GM13976 (cell line): ENCODE measurements at regions not wholly inside any gene's neighbourhood (a gene's known extent, or its start where the extent isn't known, plus 50 kb on each side); places are given as distances from the start of the nearest gene placed in this dataset.

ENCODE experiments used
- DNase-seq: peaks from one replicate; pipeline ENCODE4 v3.0.0; 2012; ENCODE audit warnings: low spot score
- in situ Hi-C: fragments of 300-500 bp; cut with MboI; formaldehyde crosslinking; loops from one replicate; pipeline ENCODE4 v1.12.0; 2022; ENCODE audit warnings: low sequenced_read_pairs, mixed read lengths, inconsistent platforms; ENCODE audit not compliant: unreplicated experiment
- TF ChIP-seq, protein P1 (sequence below): IDR thresholded peaks from 2 replicates; pipeline ENCODE4 v1.5.1; 2012; ENCODE audit warnings: borderline replicate concordance, mild to moderate bottlenecking; ENCODE audit not compliant: insufficient read depth; ENCODE audit errors: extremely low read depth, missing control alignments, control extremely low read depth

DNA sequence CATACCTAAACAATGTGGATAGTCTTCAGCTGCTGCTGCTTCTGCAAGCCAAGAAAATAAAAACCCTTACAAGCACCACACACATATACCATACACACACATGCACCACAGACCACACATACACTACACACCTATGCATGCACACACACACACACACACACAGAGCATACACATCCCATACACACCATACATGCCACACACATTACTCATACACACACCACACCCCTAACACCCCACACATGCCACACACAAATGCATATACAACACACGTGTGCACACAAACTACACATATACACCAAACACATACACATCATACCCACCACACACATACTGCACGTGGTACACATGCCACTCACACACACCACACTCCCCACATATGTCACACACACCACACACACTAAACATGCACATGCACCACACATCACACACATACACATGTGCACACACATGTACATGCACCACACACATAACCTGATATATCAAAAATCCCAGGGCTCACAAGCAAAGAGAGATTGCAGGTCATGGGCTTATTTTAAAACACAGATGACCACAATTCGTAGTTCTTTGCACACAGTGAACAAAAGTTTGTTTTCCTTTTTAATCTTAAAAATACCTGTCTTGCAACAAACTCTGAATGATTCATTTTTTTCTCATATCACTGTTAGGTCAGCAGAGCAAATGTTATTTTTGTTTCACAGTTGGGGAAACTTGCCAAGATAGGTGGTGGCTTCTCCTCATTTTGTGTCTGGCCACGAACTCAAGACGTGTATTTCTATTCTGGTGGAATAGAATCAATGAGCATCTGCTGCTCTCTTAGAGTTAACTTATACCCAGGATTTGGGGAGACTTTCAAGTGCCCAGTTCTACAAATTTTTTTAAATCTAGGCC, 456.6 kb downstream of the FGF9 start:
- no peak for DNase-seq
- TF ChIP-seq, protein P1, sequence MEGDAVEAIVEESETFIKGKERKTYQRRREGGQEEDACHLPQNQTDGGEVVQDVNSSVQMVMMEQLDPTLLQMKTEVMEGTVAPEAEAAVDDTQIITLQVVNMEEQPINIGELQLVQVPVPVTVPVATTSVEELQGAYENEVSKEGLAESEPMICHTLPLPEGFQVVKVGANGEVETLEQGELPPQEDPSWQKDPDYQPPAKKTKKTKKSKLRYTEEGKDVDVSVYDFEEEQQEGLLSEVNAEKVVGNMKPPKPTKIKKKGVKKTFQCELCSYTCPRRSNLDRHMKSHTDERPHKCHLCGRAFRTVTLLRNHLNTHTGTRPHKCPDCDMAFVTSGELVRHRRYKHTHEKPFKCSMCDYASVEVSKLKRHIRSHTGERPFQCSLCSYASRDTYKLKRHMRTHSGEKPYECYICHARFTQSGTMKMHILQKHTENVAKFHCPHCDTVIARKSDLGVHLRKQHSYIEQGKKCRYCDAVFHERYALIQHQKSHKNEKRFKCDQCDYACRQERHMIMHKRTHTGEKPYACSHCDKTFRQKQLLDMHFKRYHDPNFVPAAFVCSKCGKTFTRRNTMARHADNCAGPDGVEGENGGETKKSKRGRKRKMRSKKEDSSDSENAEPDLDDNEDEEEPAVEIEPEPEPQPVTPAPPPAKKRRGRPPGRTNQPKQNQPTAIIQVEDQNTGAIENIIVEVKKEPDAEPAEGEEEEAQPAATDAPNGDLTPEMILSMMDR: no peak
- in situ Hi-C loops: no loop called here

DNA sequence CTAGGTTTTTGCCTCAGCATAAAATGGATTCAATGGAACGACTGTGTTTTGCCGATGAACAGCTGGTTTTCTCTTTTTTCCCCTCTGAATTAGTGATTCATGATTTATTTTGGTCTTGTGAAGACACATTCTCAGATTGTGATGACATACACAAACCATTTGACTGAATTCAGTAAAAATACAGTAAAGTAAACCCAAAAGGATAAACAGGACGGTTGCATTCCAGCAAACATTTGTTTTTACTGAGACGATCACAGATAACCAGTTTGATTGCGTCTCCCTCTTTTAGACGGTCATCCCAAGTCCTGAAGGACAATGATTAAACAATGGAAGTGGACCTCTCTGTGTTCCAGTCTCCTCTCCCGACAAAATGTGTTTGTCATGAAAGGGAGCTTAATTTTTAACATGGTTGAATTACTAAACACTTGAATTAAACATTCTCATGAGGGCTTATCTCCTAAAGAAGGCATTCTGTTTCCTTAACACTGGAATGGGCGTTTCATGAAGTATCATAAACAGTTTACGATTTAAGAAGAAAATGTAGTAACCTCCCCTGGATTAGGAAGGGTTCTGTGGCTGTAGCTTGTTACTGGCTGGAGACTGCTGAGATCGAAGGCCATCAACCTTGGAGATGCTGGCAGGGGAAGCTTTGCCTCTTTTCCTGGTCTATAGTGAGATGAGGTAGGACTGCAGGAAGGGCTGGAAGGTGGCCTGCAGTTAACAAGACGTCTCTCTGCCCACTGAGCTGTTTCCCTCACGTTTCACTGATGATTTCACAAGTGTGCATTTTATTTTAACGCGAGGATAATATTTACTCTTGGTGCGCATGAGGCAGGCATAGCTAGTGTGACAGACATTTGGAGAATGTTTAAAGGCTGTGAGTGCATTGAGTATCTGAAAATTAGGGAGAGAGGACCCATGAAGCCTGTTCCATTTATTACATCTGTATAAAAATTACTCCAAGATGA, 457.9 kb downstream of the FGF9 start:
- in situ Hi-C loops: no loop called here
- no peak for DNase-seq
- TF ChIP-seq, protein P1: no peak

- TF ChIP-seq, protein P1: no peak
- DNase-seq: no peak
- in situ Hi-C loops: no loop called here
These were observed 459.4 kb downstream of the FGF9 start for GRCh38 chr13:22130254-22130653.

GRCh38 chr13:22134261-22134660, 463.4 kb downstream of the FGF9 start:
- in situ Hi-C loops: no loop called here
- TF ChIP-seq, protein P1: no peak
- DNase-seq: no peak

DNA sequence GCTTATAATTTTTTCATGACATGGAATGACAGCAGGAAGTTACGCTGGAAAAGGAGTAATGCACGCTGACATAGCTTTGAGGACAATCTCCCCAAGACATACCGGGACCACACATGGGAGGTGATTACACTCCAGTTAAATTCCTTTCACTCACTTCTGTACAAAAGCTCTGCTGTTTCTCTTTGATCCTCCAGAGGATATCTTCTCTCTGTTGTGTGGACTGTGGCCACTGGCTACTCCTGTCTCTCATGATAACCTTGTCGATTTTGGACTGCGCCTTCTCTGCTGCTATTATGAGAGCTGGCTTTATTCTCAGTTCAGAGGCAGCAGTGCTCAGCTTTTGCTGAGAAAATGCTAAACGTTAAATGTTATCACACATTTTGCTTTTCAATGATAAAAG, 464.6 kb downstream of the FGF9 start:
- TF ChIP-seq, protein P1: no peak
- DNase-seq: no peak
- in situ Hi-C loops: no loop called here

DNA sequence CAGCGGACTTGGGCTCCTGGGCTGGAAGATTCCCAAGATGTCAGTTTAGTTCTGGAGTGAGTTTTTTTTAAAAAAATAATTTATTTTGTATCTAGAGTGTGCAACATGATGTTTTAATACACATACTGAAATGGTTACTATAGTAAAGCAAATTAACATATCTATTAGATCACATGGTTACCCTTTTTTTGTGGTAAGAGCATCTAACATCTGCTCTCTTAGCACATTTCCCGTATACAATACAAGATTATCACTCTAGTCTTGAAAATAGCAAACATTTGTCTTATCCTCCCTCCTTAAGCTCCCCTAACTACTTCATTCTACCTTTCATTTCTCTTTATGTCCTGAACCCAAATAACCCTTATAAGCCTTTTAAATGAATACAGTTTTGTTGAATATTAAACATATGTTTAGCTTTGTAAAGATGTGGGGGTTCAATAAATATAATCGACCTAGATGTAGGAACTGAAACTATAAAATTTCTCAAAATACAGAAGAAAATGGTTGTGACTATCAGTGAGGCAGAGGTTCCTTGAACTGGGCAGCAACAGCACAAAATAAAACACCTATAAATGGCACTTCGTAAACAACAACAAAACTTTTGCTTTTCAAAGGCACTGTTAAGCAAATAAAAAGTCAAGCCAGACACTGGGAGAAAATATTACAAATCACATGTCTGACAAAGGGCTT, 466.6 kb downstream of the FGF9 start:
- TF ChIP-seq, protein P1: no peak
- in situ Hi-C loops: no loop called here
- no peak for DNase-seq
